HCT116 (cell line): ENCODE measurements at regions not wholly inside any gene's neighbourhood (a gene's known extent, or its start where the extent isn't known, plus 50 kb on each side); places are given as distances from the start of the nearest gene placed in this dataset.

Experiments
- ATAC-seq: fragments of 200-7000 bp; cut with Tn5 transposase; 2 replicates; pipeline ENCODE4 v1.9.1; 2020; ENCODE audit warnings: mild to moderate bottlenecking, moderate library complexity
- BruUV-seq: library from RNA; stranded (reverse); fragments of 400-500 nt; replicated peaks from 2 replicates; lab custom pipeline; 2021; lab: Mats Ljungman, UMichigan
- CTCF ChIA-PET: fragments of 300-600 bp; sonication (Branson Sonifier 250); formaldehyde crosslinking; loops from one replicate; lab custom pipeline; 2021; ENCODE audit warnings: antibody characterized with exemption; lab: Charles Lee
- POLR2A ChIA-PET: fragments of 300-600, 350-600 bp; sonication (Branson Sonifier 250); formaldehyde crosslinking; loops from one replicate; lab custom pipeline; 2021; ENCODE audit warnings: antibody characterized with exemption; lab: Charles Lee
- RAD21 ChIA-PET, 2 experiments: fragments of 300-600 bp; sonication (Branson Sonifier 250); formaldehyde crosslinking; loops; one replicate each; lab custom pipeline; 2023; ENCODE audit warnings: low total read pairs in 2 of 2; ENCODE audit not compliant: uncharacterized antibody in 2 of 2, unreplicated experiment in 2 of 2, low non-redundant PET in 1 of 2; lab: Charles Lee
- DNase-seq: peaks from one replicate; pipeline ENCODE4 v3.0.0-alpha.2; 2010; ENCODE audit warnings: low read depth, low spot score
- H2AFZ ChIP-seq: fragments of 200-600 bp; shearing (Covaris generic), sonication (generic); 2 replicates; pipeline ENCODE4 v1.6.1; 2017; ENCODE audit warnings: low read depth, mixed run types, mixed read lengths, antibody characterized with exemption, low read length; ENCODE audit not compliant: poor library complexity, severe bottlenecking
- H3K27ac ChIP-seq: 2 replicates; pipeline ENCODE4 v1.5.1; 2012; ENCODE audit warnings: low read depth, low read length
- H3K27me3 ChIP-seq: fragments of 200-600 bp; sonication (generic); 2 replicates; pipeline ENCODE4 v1.6.1; 2016; ENCODE audit warnings: mixed run types, low read length, mixed read lengths; ENCODE audit not compliant: insufficient read depth
- H3K36me3 ChIP-seq, 2 experiments: fragments of 200-500 bp in 1 of 2; fragments of 200-600 bp in 1 of 2; sonication (Bioruptor generic) in 1 of 2; sonication (generic) in 1 of 2; 2 replicates each; pipeline versions ENCODE4 v1.5.1 to v1.6.1; 2014 to 2016; ENCODE audit warnings: low read length in 2 of 2, inconsistent platforms in 1 of 2, mixed read lengths in 1 of 2, mixed run types in 1 of 2; ENCODE audit not compliant: insufficient read depth in 2 of 2, control insufficient read depth in 1 of 2
- H3K4me1 ChIP-seq, 2 experiments: fragments of 200-600 bp in 1 of 2; sonication (generic) in 1 of 2; 2 replicates each; pipeline versions ENCODE4 v1.5.1 to v1.6.1; 2012 to 2017; ENCODE audit warnings: low read length in 2 of 2, inconsistent platforms in 1 of 2, mild to moderate bottlenecking in 1 of 2, mixed read lengths in 1 of 2, mixed run types in 1 of 2, moderate library complexity in 1 of 2; ENCODE audit not compliant: insufficient read depth in 2 of 2, control insufficient read depth in 1 of 2
- H3K4me2 ChIP-seq: fragments of 200-600 bp; sonication (generic); 2 replicates; pipeline ENCODE4 v1.6.1; 2017; ENCODE audit warnings: mixed run types, low read length, mixed read lengths
- H3K4me3 ChIP-seq, 2 experiments: fragments of 200-600 bp in 1 of 2; sonication (generic) in 1 of 2; replicated peaks in 1 of 2; 2 replicates each; pipeline ENCODE4 v1.5.1; 2011 to 2016; ENCODE audit warnings: low read length in 2 of 2, control low read depth in 1 of 2, low read depth in 1 of 2, mild to moderate bottlenecking in 1 of 2, mixed read lengths in 1 of 2, mixed run types in 1 of 2
- H3K79me2 ChIP-seq: fragments of 200-600 bp; sonication (generic); 2 replicates; pipeline ENCODE4 v1.6.1; 2017; ENCODE audit warnings: mild to moderate bottlenecking, mixed run types, low read length, moderate library complexity, mixed read lengths; ENCODE audit not compliant: insufficient read depth
- H3K9ac ChIP-seq: fragments of 200-600 bp; sonication (generic); 2 replicates; pipeline ENCODE4 v1.6.1; 2016; ENCODE audit warnings: low read length, mixed read lengths
- H3K9me2 ChIP-seq: fragments of 200-600 bp; sonication (generic), shearing (Covaris generic); 2 replicates; pipeline ENCODE4 v1.6.1; 2017; ENCODE audit warnings: mixed run types, mild to moderate bottlenecking, moderate library complexity; ENCODE audit not compliant: insufficient read depth
- H3K9me3 ChIP-seq, 2 experiments: fragments of 200-500 bp in 1 of 2; fragments of 200-600 bp in 1 of 2; sonication (Bioruptor generic) in 1 of 2; sonication (generic) in 1 of 2; 2 replicates each; pipeline ENCODE4 v1.6.1; 2014 to 2017; ENCODE audit warnings: low read length in 2 of 2, mixed read lengths in 2 of 2, inconsistent platforms in 1 of 2, low read depth in 1 of 2, mild to moderate bottlenecking in 1 of 2, mixed run types in 1 of 2, moderate library complexity in 1 of 2; ENCODE audit not compliant: control insufficient read depth in 1 of 2, insufficient read depth in 1 of 2
- H4K20me1 ChIP-seq: fragments of 200-600 bp; sonication (generic), shearing (Covaris generic); 2 replicates; pipeline ENCODE4 v1.6.1; 2017; ENCODE audit warnings: mixed run types, mild to moderate bottlenecking, moderate library complexity; ENCODE audit not compliant: insufficient read depth
- ATF3 ChIP-seq: IDR thresholded peaks from 2 replicates; pipeline ENCODE4 v1.6.1; 2012
- CBX3 ChIP-seq: IDR thresholded peaks from 2 replicates; pipeline ENCODE4 v1.6.1; 2012; ENCODE audit warnings: low read depth
- CEBPB ChIP-seq: IDR thresholded peaks from 2 replicates; pipeline ENCODE4 v1.6.1; 2012; ENCODE audit warnings: low read depth
- EGR1 ChIP-seq: IDR thresholded peaks from 2 replicates; pipeline ENCODE4 v1.6.1; 2012; ENCODE audit warnings: low read depth
- ELF1 ChIP-seq: IDR thresholded peaks from 2 replicates; pipeline ENCODE4 v1.6.1; 2012; ENCODE audit warnings: low read depth, borderline replicate concordance
- EZH2phosphoT487 ChIP-seq: fragments of 200-600 bp; IDR thresholded peaks from 2 replicates; pipeline ENCODE4 v1.6.1; 2018; ENCODE audit warnings: antibody characterized with exemption, borderline replicate concordance
- FOSL1 ChIP-seq: IDR thresholded peaks from 2 replicates; pipeline ENCODE4 v1.6.1; 2012; ENCODE audit warnings: low read depth
- JUND ChIP-seq: IDR thresholded peaks from 2 replicates; pipeline ENCODE4 v1.6.1; 2012
- MAX ChIP-seq: IDR thresholded peaks from 2 replicates; pipeline ENCODE4 v1.6.1; 2012
- POLR2A ChIP-seq: IDR thresholded peaks from 2 replicates; pipeline ENCODE4 v1.7.0; 2011; ENCODE audit warnings: borderline replicate concordance; ENCODE audit not compliant: insufficient read depth, insufficient read length; ENCODE audit errors: extremely low read depth
- POLR2AphosphoS5 ChIP-seq: IDR thresholded peaks from 2 replicates; pipeline ENCODE4 v1.6.1; 2011; ENCODE audit warnings: mild to moderate bottlenecking, low read depth, low read length, moderate library complexity
- RAD21 ChIP-seq: IDR thresholded peaks from 2 replicates; pipeline ENCODE4 v1.6.1; 2012; ENCODE audit warnings: low read depth, mild to moderate bottlenecking
- SP1 ChIP-seq: IDR thresholded peaks from 2 replicates; pipeline ENCODE4 v1.6.1; 2012; ENCODE audit warnings: low read depth
- SRF ChIP-seq: IDR thresholded peaks from 2 replicates; pipeline ENCODE4 v1.6.1; 2012; ENCODE audit warnings: low read depth
- TCF7L2 ChIP-seq: IDR thresholded peaks from 2 replicates; pipeline ENCODE4 v1.7.0; 2011; ENCODE audit warnings: borderline replicate concordance, inconsistent platforms; ENCODE audit not compliant: insufficient read depth, insufficient read length; ENCODE audit errors: extremely low read depth
- YY1 ChIP-seq: IDR thresholded peaks from 2 replicates; pipeline ENCODE4 v1.6.1; 2011; ENCODE audit warnings: low read length, low read depth, moderate library complexity, mild to moderate bottlenecking; ENCODE audit not compliant: insufficient replicate concordance; ENCODE audit errors: extremely low read depth
- ZNF274 ChIP-seq: fragments of 200-500 bp; sonication (Bioruptor generic); IDR thresholded peaks from 2 replicates; pipeline ENCODE4 v1.6.1; 2014; ENCODE audit warnings: mild to moderate bottlenecking, low read depth, low read length, inconsistent platforms
- intact Hi-C: fragments of 100-400 bp; cut with micrococcal nuclease; formaldehyde crosslinking; loops from 2 replicates; pipeline ENCODE4 v1.10.0; 2022
- TF ChIP-seq, protein P1 (sequence below): IDR thresholded peaks from 2 replicates; pipeline ENCODE4 v1.6.1; 2011; ENCODE audit warnings: mild to moderate bottlenecking, low read length, moderate library complexity; ENCODE audit not compliant: insufficient replicate concordance; ENCODE audit errors: extremely low read depth
- TF ChIP-seq, protein P2 (sequence below): IDR thresholded peaks from 2 replicates; pipeline ENCODE4 v1.6.1; 2012; ENCODE audit warnings: low read depth

DNA sequence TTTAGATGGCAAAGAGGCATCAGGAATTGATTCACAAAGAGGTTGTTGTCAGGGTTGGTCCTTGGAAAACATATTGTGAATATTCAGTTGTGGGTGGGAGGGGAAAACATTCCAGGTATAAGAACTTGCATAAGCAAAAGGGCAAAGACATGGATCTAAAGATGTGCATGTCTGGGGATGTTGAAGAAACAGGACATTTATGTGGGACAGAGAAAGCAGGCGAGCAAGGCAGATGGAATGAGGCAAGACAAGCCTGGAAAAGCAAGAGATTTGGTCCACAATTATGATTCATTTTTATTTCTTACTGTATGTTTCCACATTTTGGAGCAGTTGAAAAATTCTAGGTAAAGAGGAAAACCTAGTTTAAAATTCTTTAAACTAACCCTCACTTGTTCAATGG lies 134.9 kb upstream of the CXXC4 start (continued):
- no peak for TF ChIP-seq ATF3
- TF ChIP-seq SRF: no peak

- no peak for ATAC-seq
- TF ChIP-seq CBX3 (no peak), TCF7L2 (no peak), SP1 (no peak), ELF1 (no peak), SRF (no peak), POLR2AphosphoS5 (no peak), ZNF274 (no peak), YY1 (no peak), JUND (no peak), EZH2phosphoT487 (no peak), POLR2A (no peak), RAD21 (no peak), CEBPB (no peak), FOSL1 (no peak), EGR1 (no peak), ATF3 (no peak), MAX (no peak)
- TF ChIP-seq, protein P1, sequence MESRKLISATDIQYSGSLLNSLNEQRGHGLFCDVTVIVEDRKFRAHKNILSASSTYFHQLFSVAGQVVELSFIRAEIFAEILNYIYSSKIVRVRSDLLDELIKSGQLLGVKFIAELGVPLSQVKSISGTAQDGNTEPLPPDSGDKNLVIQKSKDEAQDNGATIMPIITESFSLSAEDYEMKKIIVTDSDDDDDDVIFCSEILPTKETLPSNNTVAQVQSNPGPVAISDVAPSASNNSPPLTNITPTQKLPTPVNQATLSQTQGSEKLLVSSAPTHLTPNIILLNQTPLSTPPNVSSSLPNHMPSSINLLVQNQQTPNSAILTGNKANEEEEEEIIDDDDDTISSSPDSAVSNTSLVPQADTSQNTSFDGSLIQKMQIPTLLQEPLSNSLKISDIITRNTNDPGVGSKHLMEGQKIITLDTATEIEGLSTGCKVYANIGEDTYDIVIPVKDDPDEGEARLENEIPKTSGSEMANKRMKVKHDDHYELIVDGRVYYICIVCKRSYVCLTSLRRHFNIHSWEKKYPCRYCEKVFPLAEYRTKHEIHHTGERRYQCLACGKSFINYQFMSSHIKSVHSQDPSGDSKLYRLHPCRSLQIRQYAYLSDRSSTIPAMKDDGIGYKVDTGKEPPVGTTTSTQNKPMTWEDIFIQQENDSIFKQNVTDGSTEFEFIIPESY: no peak
- TF ChIP-seq, protein P2, sequence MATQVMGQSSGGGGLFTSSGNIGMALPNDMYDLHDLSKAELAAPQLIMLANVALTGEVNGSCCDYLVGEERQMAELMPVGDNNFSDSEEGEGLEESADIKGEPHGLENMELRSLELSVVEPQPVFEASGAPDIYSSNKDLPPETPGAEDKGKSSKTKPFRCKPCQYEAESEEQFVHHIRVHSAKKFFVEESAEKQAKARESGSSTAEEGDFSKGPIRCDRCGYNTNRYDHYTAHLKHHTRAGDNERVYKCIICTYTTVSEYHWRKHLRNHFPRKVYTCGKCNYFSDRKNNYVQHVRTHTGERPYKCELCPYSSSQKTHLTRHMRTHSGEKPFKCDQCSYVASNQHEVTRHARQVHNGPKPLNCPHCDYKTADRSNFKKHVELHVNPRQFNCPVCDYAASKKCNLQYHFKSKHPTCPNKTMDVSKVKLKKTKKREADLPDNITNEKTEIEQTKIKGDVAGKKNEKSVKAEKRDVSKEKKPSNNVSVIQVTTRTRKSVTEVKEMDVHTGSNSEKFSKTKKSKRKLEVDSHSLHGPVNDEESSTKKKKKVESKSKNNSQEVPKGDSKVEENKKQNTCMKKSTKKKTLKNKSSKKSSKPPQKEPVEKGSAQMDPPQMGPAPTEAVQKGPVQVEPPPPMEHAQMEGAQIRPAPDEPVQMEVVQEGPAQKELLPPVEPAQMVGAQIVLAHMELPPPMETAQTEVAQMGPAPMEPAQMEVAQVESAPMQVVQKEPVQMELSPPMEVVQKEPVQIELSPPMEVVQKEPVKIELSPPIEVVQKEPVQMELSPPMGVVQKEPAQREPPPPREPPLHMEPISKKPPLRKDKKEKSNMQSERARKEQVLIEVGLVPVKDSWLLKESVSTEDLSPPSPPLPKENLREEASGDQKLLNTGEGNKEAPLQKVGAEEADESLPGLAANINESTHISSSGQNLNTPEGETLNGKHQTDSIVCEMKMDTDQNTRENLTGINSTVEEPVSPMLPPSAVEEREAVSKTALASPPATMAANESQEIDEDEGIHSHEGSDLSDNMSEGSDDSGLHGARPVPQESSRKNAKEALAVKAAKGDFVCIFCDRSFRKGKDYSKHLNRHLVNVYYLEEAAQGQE: no peak
- TF ChIP-seq, all 23 proteins: peak for 0
- H3K9ac ChIP-seq: no peak overlapping the region
- no peaks in the 10 kb centered on the region for H3K36me3 ChIP-seq
- H3K79me2 ChIP-seq: no peaks in the 10 kb centered on the region
- intact Hi-C loops: no loop called here
- ChIA-PET CTCF (no interaction called here), RAD21 (no interaction called here), POLR2A (no interaction called here)
- no peak overlapping the region for H3K27ac ChIP-seq
- no peak overlapping the region for H2AFZ ChIP-seq
- no peak overlapping the region for H3K4me2 ChIP-seq
- H3K9me3 ChIP-seq: no peaks in the 10 kb centered on the region
- no peaks in the 10 kb centered on the region for H3K4me1 ChIP-seq
- H3K4me3 ChIP-seq: no peak overlapping the region
- no peaks in the 10 kb centered on the region for H4K20me1 ChIP-seq
- no TSS peak for BruUV-seq
- DNase-seq: no peak
- H3K9me2 ChIP-seq: no peaks in the 10 kb centered on the region
- no peaks in the 10 kb centered on the region for H3K27me3 ChIP-seq
Measured at GRCh38 chr4:104630272-104630671, 135.6 kb upstream of the CXXC4 start.
